HCT116 (cell line): ENCODE measurements at regions not wholly inside any gene's neighbourhood (a gene's known extent, or its start where the extent isn't known, plus 50 kb on each side); places are given as distances from the start of the nearest gene placed in this dataset.

ENCODE experiments used
- CEBPB ChIP-seq: IDR thresholded peaks from 2 replicates; pipeline ENCODE4 v1.6.1; 2012; ENCODE audit warnings: low read depth
- EZH2 ChIP-seq: fragments of 200-600 bp; sonication (generic); IDR thresholded peaks from 2 replicates; pipeline ENCODE4 v1.6.1; 2017; ENCODE audit warnings: antibody characterized with exemption, mixed run types
- EZH2phosphoT487 ChIP-seq: fragments of 200-600 bp; IDR thresholded peaks from 2 replicates; pipeline ENCODE4 v1.6.1; 2018; ENCODE audit warnings: antibody characterized with exemption, borderline replicate concordance
- MAX ChIP-seq: IDR thresholded peaks from 2 replicates; pipeline ENCODE4 v1.6.1; 2012
- POLR2A ChIP-seq: IDR thresholded peaks from 2 replicates; pipeline ENCODE4 v1.7.0; 2011; ENCODE audit warnings: borderline replicate concordance; ENCODE audit not compliant: insufficient read depth, insufficient read length; ENCODE audit errors: extremely low read depth
- POLR2AphosphoS5 ChIP-seq: IDR thresholded peaks from 2 replicates; pipeline ENCODE4 v1.6.1; 2011; ENCODE audit warnings: mild to moderate bottlenecking, low read depth, low read length, moderate library complexity
- SIN3A ChIP-seq: IDR thresholded peaks from 2 replicates; pipeline ENCODE4 v1.6.1; 2012; ENCODE audit warnings: low read depth
- TCF7L2 ChIP-seq: IDR thresholded peaks from 2 replicates; pipeline ENCODE4 v1.7.0; 2011; ENCODE audit warnings: borderline replicate concordance, inconsistent platforms; ENCODE audit not compliant: insufficient read depth, insufficient read length; ENCODE audit errors: extremely low read depth
- ZNF274 ChIP-seq: fragments of 200-500 bp; sonication (Bioruptor generic); IDR thresholded peaks from 2 replicates; pipeline ENCODE4 v1.6.1; 2014; ENCODE audit warnings: mild to moderate bottlenecking, low read depth, low read length, inconsistent platforms
- TF ChIP-seq, protein P1 (sequence below), 3 experiments: fragments of 200-600 bp in 1 of 3; sonication (generic) in 1 of 3; IDR thresholded peaks in 2 of 3; conservative IDR thresholded peaks in 1 of 3; 2 replicates each; pipeline ENCODE4 v1.5.1; 2012 to 2017; ENCODE audit warnings: low read depth in 2 of 3, low read length in 2 of 3, antibody characterized with exemption in 1 of 3, borderline replicate concordance in 1 of 3, control low read depth in 1 of 3, mild to moderate bottlenecking in 1 of 3, mixed read lengths in 1 of 3, mixed run types in 1 of 3, moderate library complexity in 1 of 3; ENCODE audit not compliant: insufficient read depth in 1 of 3
- TF ChIP-seq, protein P2 (sequence below): IDR thresholded peaks from 2 replicates; pipeline ENCODE4 v1.6.1; 2012; ENCODE audit warnings: low read depth

GRCh38 chr13:33696530-33696929 is 121.4 kb upstream of the RFC3 start:
- TF ChIP-seq, protein P1, sequence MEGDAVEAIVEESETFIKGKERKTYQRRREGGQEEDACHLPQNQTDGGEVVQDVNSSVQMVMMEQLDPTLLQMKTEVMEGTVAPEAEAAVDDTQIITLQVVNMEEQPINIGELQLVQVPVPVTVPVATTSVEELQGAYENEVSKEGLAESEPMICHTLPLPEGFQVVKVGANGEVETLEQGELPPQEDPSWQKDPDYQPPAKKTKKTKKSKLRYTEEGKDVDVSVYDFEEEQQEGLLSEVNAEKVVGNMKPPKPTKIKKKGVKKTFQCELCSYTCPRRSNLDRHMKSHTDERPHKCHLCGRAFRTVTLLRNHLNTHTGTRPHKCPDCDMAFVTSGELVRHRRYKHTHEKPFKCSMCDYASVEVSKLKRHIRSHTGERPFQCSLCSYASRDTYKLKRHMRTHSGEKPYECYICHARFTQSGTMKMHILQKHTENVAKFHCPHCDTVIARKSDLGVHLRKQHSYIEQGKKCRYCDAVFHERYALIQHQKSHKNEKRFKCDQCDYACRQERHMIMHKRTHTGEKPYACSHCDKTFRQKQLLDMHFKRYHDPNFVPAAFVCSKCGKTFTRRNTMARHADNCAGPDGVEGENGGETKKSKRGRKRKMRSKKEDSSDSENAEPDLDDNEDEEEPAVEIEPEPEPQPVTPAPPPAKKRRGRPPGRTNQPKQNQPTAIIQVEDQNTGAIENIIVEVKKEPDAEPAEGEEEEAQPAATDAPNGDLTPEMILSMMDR (IDR thresholded peaks at IDR 0.05 in 2 of 3, conservative IDR thresholded peaks at IDR 0.05 in 1 of 3; ENCODE audit: borderline replicate concordance in 1 of 3, insufficient read depth in 1 of 3, low read depth in 2 of 3, low read length in 2 of 3): no peak
- TF ChIP-seq POLR2A: no peak
- no peak for TF ChIP-seq CEBPB
- no peak for TF ChIP-seq ZNF274
- TF ChIP-seq POLR2AphosphoS5: no peak
- TF ChIP-seq EZH2: no peak
- no peak for TF ChIP-seq EZH2phosphoT487
- no peak for TF ChIP-seq SIN3A
- no peak for TF ChIP-seq TCF7L2
- TF ChIP-seq MAX: no peak
- TF ChIP-seq, protein P2, sequence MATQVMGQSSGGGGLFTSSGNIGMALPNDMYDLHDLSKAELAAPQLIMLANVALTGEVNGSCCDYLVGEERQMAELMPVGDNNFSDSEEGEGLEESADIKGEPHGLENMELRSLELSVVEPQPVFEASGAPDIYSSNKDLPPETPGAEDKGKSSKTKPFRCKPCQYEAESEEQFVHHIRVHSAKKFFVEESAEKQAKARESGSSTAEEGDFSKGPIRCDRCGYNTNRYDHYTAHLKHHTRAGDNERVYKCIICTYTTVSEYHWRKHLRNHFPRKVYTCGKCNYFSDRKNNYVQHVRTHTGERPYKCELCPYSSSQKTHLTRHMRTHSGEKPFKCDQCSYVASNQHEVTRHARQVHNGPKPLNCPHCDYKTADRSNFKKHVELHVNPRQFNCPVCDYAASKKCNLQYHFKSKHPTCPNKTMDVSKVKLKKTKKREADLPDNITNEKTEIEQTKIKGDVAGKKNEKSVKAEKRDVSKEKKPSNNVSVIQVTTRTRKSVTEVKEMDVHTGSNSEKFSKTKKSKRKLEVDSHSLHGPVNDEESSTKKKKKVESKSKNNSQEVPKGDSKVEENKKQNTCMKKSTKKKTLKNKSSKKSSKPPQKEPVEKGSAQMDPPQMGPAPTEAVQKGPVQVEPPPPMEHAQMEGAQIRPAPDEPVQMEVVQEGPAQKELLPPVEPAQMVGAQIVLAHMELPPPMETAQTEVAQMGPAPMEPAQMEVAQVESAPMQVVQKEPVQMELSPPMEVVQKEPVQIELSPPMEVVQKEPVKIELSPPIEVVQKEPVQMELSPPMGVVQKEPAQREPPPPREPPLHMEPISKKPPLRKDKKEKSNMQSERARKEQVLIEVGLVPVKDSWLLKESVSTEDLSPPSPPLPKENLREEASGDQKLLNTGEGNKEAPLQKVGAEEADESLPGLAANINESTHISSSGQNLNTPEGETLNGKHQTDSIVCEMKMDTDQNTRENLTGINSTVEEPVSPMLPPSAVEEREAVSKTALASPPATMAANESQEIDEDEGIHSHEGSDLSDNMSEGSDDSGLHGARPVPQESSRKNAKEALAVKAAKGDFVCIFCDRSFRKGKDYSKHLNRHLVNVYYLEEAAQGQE: no peak
